BE2C (cell line): ENCODE measurements at regions not wholly inside any gene's neighbourhood (a gene's known extent, or its start where the extent isn't known, plus 50 kb on each side); places are given as distances from the start of the nearest gene placed in this dataset.

Experiments used
- DNase-seq: peaks from one replicate; pipeline ENCODE4 v3.0.0-alpha.2; 2020
- H3K27me3 ChIP-seq: fragments of 250-450 bp; sonication (Bioruptor Pico); 2 replicates; pipeline ENCODE4 v1.5.1; 2020; ENCODE audit warnings: mild to moderate bottlenecking
- H3K36me3 ChIP-seq: fragments of 250-450 bp; sonication (Bioruptor Pico); 2 replicates; pipeline ENCODE4 v1.5.1; 2020; ENCODE audit warnings: mild to moderate bottlenecking
- H3K4me1 ChIP-seq: fragments of 250-450 bp; sonication (Bioruptor Pico); 2 replicates; pipeline ENCODE4 v1.5.1; 2020
- H3K4me3 ChIP-seq: 2 replicates; pipeline ENCODE4 v1.5.1; 2011; ENCODE audit warnings: low read depth, low read length
- H3K9me3 ChIP-seq: fragments of 250-450 bp; sonication (Bioruptor Pico); 2 replicates; pipeline ENCODE4 v1.5.1; 2020
- CTCF ChIP-seq: IDR thresholded peaks from 2 replicates; pipeline ENCODE4 v1.5.1; 2012; ENCODE audit warnings: mild to moderate bottlenecking, low read depth, low read length

- no peak for DNase-seq
- Histone ChIP-seq H3K9me3 (no peaks in the 10 kb centered on the region), H3K36me3 (no peaks in the 10 kb centered on the region), H3K27me3 (no peaks in the 10 kb centered on the region), H3K4me3 (no peak overlapping the region), H3K4me1 (no peaks in the 10 kb centered on the region)
- no peak for TF ChIP-seq CTCF
Measured at GRCh38 chr15:93389211-93389610, 300.2 kb upstream of the RGMA start.

- H3K27me3 ChIP-seq = no peaks in the 10 kb centered on the region; the same call in 1 of the 2 replicates
- no peaks in the 10 kb centered on the region for H3K9me3 ChIP-seq
- no peak for TF ChIP-seq CTCF
- DNase-seq = no peak
- H3K36me3 ChIP-seq = no peaks in the 10 kb centered on the region
- H3K4me1 ChIP-seq = no peaks in the 10 kb centered on the region
- no peak overlapping the region for H3K4me3 ChIP-seq
Measured at GRCh38 chr15:93384886-93385285, 295.9 kb upstream of the RGMA start.

GRCh38 chr15:93382200-93382820 lies 293.3 kb upstream of the RGMA start:
- no peak for TF ChIP-seq CTCF
- no peak for DNase-seq
- no peaks in the 10 kb centered on the region for H3K9me3 ChIP-seq

GRCh38 chr15:93378558-93378957 lies 289.5 kb upstream of the RGMA start:
- no peaks in the 10 kb centered on the region for H3K9me3 ChIP-seq
- H3K4me3 ChIP-seq = no peak overlapping the region
- no peaks in the 10 kb centered on the region for H3K4me1 ChIP-seq
- no peak for TF ChIP-seq CTCF
- no peaks in the 10 kb centered on the region for H3K27me3 ChIP-seq
- H3K36me3 ChIP-seq = no peaks in the 10 kb centered on the region
- DNase-seq = no peak

More at GRCh38 chr15:93382200-93382820, 293.3 kb upstream of the RGMA start:
- no peak overlapping the region for H3K4me3 ChIP-seq
- H3K27me3 ChIP-seq = no peaks in the 10 kb centered on the region; the same call in 1 of the 2 replicates
- no peaks in the 10 kb centered on the region for H3K36me3 ChIP-seq
- no peaks in the 10 kb centered on the region for H3K4me1 ChIP-seq

GRCh38 chr15:93372865-93373223 lies 283.8 kb upstream of the RGMA start:
- no peak for DNase-seq
- no peak overlapping the region for H3K4me3 ChIP-seq
- no peaks in the 10 kb centered on the region for H3K27me3 ChIP-seq
- H3K36me3 ChIP-seq = no peaks in the 10 kb centered on the region
- H3K4me1 ChIP-seq = no peaks in the 10 kb centered on the region
- TF ChIP-seq CTCF = no peak
- H3K9me3 ChIP-seq = no peaks in the 10 kb centered on the region

- no peak for TF ChIP-seq CTCF
- Histone ChIP-seq H3K9me3 (no peaks in the 10 kb centered on the region), H3K27me3 (no peaks in the 10 kb centered on the region), H3K4me1 (no peaks in the 10 kb centered on the region), H3K36me3 (no peaks in the 10 kb centered on the region), H3K4me3 (no peak overlapping the region)
- no peak for DNase-seq
Measured at GRCh38 chr15:93372208-93372864, 283.3 kb upstream of the RGMA start.
